HEK293 (cell line): ENCODE measurements at regions not wholly inside any gene's neighbourhood (a gene's known extent, or its start where the extent isn't known, plus 50 kb on each side); places are given as distances from the start of the nearest gene placed in this dataset.

ENCODE experiments used
- CTCF ChIA-PET: fragments of 350-600 bp; formaldehyde crosslinking; extraction: SDS; loops from one replicate; lab custom pipeline; 2021; ENCODE audit warnings: antibody characterized with exemption; lab: Yijun Ruan, JAX
- POLR2A ChIA-PET: fragments of 300-600 bp; formaldehyde crosslinking; extraction: SDS; loops from one replicate; lab custom pipeline; 2020; ENCODE audit warnings: antibody characterized with exemption, inconsistent platforms; lab: Yijun Ruan, JAX
- H3K27ac ChIP-seq: fragments of 200-500 bp; sonication (Bioruptor generic); 2 replicates; pipeline ENCODE4 v1.5.1; 2014; ENCODE audit warnings: low read depth, low read length, control low read depth, inconsistent platforms; ENCODE audit errors: extremely low read depth
- H3K36me3 ChIP-seq, 2 experiments: fragments of 200-500 bp in 1 of 2; sonication (Bioruptor generic) in 1 of 2; 1 replicate in 1 of 2; 2 replicates in 1 of 2; pipeline ENCODE4 v1.5.1; 2014 to 2017; ENCODE audit warnings: inconsistent platforms in 2 of 2, low read length in 2 of 2; ENCODE audit not compliant: control insufficient read depth in 2 of 2, insufficient read depth in 1 of 2
- H3K4me1 ChIP-seq: fragments of 200-500 bp; sonication (Bioruptor generic); 2 replicates; pipeline ENCODE4 v1.5.1; 2014; ENCODE audit warnings: mild to moderate bottlenecking, low read length, inconsistent platforms; ENCODE audit not compliant: control insufficient read depth, insufficient read depth
- H3K4me3 ChIP-seq: 2 replicates; pipeline ENCODE4 v1.5.1; 2011; ENCODE audit warnings: low read depth, mild to moderate bottlenecking, control low read depth, low read length, moderate library complexity
- H3K9me3 ChIP-seq: fragments of 200-500 bp; sonication (Bioruptor generic); 2 replicates; pipeline ENCODE4 v1.5.1; 2014; ENCODE audit warnings: low read depth, low read length, inconsistent platforms; ENCODE audit not compliant: control insufficient read depth, insufficient read depth
- HOXC10 ChIP-seq: sonication (generic); formaldehyde crosslinking; IDR thresholded peaks from 2 replicates; pipeline ENCODE4 v1.8.1; 2023; ENCODE audit warnings: mild to moderate bottlenecking, missing genetic modification reagents
- HOXD13 ChIP-seq: sonication (generic); formaldehyde crosslinking; IDR thresholded peaks from 2 replicates; pipeline ENCODE4 v1.8.0; 2022; ENCODE audit warnings: missing genetic modification reagents, borderline replicate concordance
- MEIS1 ChIP-seq: sonication (generic); formaldehyde crosslinking; IDR thresholded peaks from 2 replicates; pipeline ENCODE4 v1.8.1; 2022; ENCODE audit warnings: missing genetic modification reagents, mild to moderate bottlenecking, borderline replicate concordance
- MYNN ChIP-seq: fragments of 450-650 bp; formaldehyde crosslinking; IDR thresholded peaks from 2 replicates; pipeline ENCODE4 v1.5.1; 2016; ENCODE audit warnings: missing biosample characterization, missing genetic modification characterization, borderline replicate concordance
- SP7 ChIP-seq: fragments of 450-650 bp; formaldehyde crosslinking; IDR thresholded peaks from 2 replicates; pipeline ENCODE4 v1.5.1; 2016; ENCODE audit warnings: missing biosample characterization, missing genetic modification characterization
- ZBTB48 ChIP-seq: fragments of 450-650 bp; formaldehyde crosslinking; IDR thresholded peaks from 2 replicates; pipeline ENCODE4 v1.5.1; 2016; ENCODE audit warnings: missing biosample characterization, missing genetic modification characterization
- ZFP69B ChIP-seq: fragments of 450-650 bp; formaldehyde crosslinking; IDR thresholded peaks from 2 replicates; pipeline ENCODE4 v1.5.1; 2016; ENCODE audit warnings: missing biosample characterization, missing genetic modification characterization
- ZNF248 ChIP-seq: fragments of 450-650 bp; formaldehyde crosslinking; IDR thresholded peaks from 2 replicates; pipeline ENCODE4 v1.5.1; 2017; ENCODE audit warnings: missing biosample characterization, missing genetic modification characterization
- ZNF530 ChIP-seq: fragments of 450-650 bp; formaldehyde crosslinking; IDR thresholded peaks from 2 replicates; pipeline ENCODE4 v1.5.1; 2016; ENCODE audit warnings: low read depth, missing biosample characterization, missing genetic modification characterization
- ZNF549 ChIP-seq: fragments of 450-650 bp; IDR thresholded peaks from 2 replicates; pipeline ENCODE4 v1.5.1; 2018; ENCODE audit warnings: missing biosample characterization, missing genetic modification characterization, mild to moderate bottlenecking, inconsistent platforms, moderate library complexity
- ZNF623 ChIP-seq: fragments of 450-650 bp; formaldehyde crosslinking; IDR thresholded peaks from 2 replicates; pipeline ENCODE4 v1.5.1; 2016; ENCODE audit warnings: missing biosample characterization, missing genetic modification characterization
- ZNF837 ChIP-seq: fragments of 450-650 bp; formaldehyde crosslinking; IDR thresholded peaks from 2 replicates; pipeline ENCODE4 v1.5.1; 2016; ENCODE audit warnings: missing biosample characterization, missing genetic modification characterization
- TF ChIP-seq, protein P1 (sequence below): fragments of 450-650 bp; formaldehyde crosslinking; IDR thresholded peaks from 2 replicates; pipeline ENCODE4 v1.5.1; 2017; ENCODE audit warnings: missing biosample characterization, missing genetic modification characterization
- TF ChIP-seq, protein P2 (sequence below): fragments of 450-650 bp; formaldehyde crosslinking; IDR thresholded peaks from 2 replicates; pipeline ENCODE4 v1.5.1; 2016; ENCODE audit warnings: missing biosample characterization, missing genetic modification characterization, borderline replicate concordance
- TF ChIP-seq, protein P3 (sequence below): fragments of 450-650 bp; formaldehyde crosslinking; IDR thresholded peaks from 2 replicates; pipeline ENCODE4 v1.5.1; 2016; ENCODE audit warnings: missing biosample characterization, missing genetic modification characterization
- TF ChIP-seq, protein P4 (sequence below): IDR thresholded peaks from 2 replicates; pipeline ENCODE4 v1.6.1; 2011; ENCODE audit warnings: mild to moderate bottlenecking, low read depth, low read length, borderline replicate concordance

DNA sequence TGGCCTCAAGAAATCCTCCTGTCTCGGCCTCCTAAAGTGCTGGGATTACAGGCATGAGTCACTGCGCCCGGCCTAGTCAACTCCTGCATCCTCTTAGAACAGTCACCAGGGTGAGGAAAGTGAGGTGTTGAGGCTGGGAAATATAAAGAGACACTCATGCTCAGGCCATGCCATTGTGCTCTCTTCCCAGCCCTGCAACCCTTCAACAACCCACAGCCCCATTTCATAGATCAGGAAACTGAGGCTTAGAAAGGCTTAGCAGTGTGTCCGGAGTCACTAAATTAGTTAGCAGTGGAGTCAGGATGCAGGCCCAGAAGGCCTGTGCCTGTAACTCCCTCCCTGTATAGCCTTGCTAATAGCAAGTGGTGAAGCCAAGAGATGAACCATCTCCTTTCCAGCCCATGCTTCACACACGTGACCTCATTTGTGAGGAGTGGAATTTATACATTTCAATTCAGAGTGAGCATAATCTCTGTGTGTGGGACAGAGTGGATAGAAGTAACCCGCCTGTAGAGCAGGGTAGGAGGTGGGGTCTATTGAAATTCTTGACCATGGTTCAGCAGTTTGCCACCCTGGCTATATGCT is 51.7 kb upstream of the USP3 start:
- no peaks in the 10 kb centered on the region for H3K36me3 ChIP-seq
- no peak overlapping the region for H3K27ac ChIP-seq
- H3K9me3 ChIP-seq = no peaks in the 10 kb centered on the region
- CTCF ChIA-PET = no interaction called here
- POLR2A ChIA-PET = no interaction called here
- no peak for TF ChIP-seq HOXD13
- TF ChIP-seq ZNF248 = no peak
- TF ChIP-seq, protein P1, sequence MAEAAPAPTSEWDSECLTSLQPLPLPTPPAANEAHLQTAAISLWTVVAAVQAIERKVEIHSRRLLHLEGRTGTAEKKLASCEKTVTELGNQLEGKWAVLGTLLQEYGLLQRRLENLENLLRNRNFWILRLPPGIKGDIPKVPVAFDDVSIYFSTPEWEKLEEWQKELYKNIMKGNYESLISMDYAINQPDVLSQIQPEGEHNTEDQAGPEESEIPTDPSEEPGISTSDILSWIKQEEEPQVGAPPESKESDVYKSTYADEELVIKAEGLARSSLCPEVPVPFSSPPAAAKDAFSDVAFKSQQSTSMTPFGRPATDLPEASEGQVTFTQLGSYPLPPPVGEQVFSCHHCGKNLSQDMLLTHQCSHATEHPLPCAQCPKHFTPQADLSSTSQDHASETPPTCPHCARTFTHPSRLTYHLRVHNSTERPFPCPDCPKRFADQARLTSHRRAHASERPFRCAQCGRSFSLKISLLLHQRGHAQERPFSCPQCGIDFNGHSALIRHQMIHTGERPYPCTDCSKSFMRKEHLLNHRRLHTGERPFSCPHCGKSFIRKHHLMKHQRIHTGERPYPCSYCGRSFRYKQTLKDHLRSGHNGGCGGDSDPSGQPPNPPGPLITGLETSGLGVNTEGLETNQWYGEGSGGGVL (tag by site-specific recombination) = no peak
- TF ChIP-seq ZNF530 (tag by site-specific recombination) = no peak
- TF ChIP-seq ZNF837 (tag by site-specific recombination) = no peak
- TF ChIP-seq MYNN (tag by site-specific recombination) = no peak
- no peak for TF ChIP-seq ZFP69B (tag by site-specific recombination)
- H3K4me1 ChIP-seq = 0 out of 2 replicates have a peak, but pooled peaks cover 4% of the 10 kb centered on the region
- H3K4me3 ChIP-seq = no peak overlapping the region

DNA sequence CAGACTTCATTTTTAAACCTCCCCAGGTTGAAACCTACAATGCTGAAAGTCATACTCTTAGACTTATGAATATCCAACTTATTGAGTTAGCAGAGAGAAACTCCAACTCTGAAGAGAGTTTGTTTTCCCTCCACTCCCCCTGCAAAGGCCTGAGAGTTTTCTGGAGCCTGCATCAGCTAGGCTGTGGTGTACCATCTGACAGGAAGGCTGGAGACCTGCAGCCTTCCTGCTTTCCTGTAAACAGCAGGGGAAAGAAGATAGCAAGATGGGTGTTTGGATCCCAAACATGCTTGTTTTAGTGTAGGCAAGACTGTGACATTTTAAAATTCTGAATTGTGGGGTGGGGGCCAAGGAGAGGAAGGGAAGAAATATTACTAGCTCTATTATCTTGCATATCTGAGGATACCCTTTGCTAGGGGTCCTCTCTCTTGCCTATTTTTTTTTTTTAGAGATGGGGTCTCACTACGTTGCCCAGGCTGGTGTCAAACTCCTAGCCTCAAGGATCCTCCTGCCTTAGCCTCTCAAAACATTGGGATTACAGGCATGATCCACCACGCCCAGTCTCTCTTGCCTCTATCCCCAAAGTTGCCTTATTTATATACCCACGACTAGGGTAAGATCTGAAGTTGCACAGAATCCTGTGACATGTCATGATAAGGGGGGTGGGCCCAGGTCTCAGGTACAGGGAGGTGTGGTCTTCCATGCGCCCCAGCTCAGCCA is 51.0 kb upstream of the USP3 start:
- Histone ChIP-seq H3K9me3 (no peaks in the 10 kb centered on the region), H3K4me1 (0 out of 2 replicates have a peak, but pooled peaks cover 4% of the 10 kb centered on the region), H3K27ac (no peak overlapping the region), H3K4me3 (no peak overlapping the region), H3K36me3 (no peaks in the 10 kb centered on the region)
- TF ChIP-seq HOXC10 (CRISPR knock-in tag) (no peak), ZNF623 (tag by site-specific recombination) (no peak), MEIS1 (CRISPR knock-in tag) (no peak)
- TF ChIP-seq, protein P2, sequence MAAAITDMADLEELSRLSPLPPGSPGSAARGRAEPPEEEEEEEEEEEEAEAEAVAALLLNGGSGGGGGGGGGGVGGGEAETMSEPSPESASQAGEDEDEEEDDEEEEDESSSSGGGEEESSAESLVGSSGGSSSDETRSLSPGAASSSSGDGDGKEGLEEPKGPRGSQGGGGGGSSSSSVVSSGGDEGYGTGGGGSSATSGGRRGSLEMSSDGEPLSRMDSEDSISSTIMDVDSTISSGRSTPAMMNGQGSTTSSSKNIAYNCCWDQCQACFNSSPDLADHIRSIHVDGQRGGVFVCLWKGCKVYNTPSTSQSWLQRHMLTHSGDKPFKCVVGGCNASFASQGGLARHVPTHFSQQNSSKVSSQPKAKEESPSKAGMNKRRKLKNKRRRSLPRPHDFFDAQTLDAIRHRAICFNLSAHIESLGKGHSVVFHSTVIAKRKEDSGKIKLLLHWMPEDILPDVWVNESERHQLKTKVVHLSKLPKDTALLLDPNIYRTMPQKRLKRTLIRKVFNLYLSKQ (tag by site-specific recombination) = no peak
- TF ChIP-seq, protein P3, sequence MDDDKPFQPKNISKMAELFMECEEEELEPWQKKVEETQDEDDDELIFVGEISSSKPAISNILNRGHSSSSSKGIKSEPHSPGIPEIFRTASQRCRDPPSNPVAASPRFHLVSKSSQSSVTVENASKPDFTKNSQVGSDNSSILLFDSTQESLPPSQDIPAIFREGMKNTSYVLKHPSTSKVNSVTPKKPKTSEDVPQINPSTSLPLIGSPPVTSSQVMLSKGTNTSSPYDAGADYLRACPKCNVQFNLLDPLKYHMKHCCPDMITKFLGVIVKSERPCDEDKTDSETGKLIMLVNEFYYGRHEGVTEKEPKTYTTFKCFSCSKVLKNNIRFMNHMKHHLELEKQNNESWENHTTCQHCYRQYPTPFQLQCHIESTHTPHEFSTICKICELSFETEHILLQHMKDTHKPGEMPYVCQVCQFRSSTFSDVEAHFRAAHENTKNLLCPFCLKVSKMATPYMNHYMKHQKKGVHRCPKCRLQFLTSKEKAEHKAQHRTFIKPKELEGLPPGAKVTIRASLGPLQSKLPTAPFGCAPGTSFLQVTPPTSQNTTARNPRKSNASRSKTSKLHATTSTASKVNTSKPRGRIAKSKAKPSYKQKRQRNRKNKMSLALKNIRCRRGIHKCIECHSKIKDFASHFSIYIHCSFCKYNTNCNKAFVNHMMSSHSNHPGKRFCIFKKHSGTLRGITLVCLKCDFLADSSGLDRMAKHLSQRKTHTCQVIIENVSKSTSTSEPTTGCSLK = no peak
- ChIA-PET POLR2A (no interaction called here), CTCF (no interaction called here)

DNA sequence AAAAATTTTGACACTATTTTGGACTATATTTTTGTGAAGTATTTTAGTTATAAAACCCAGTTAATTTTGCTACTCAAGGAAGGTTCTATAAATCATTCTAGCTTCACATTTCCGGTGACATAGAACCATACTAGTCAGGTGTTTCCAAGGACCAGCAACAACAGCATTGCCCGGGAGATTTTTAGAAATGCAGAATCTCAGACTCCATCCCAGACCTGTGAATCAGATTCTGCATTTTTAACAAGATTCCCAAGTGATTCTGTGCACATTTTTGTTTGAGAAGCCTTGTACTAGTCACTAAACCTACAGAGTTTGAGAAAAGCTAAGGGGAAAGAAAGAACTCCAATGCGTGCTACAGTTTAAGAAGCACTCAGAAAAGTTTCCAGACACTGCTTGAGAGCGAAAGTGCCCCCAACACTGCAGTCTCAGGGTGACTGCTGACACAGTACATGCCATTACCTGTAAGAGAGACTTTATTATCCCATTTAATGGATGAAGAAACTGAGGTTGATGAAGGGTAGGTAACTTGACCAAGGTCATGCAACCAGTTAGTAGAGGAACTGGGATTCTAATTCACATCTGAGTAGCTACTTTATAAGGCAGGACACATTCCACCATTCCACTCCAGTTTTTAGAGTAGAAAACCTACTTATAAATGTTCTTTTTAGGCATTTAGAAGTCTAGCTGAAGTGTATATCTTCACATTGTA is 49.7 kb upstream of the USP3 start:
- no peaks in the 10 kb centered on the region for H3K36me3 ChIP-seq
- CTCF ChIA-PET = interaction anchor here (0.6 kb wide), 1 partner anchor 148 kb away, joined by 3 read pairs; no protein-coding TSS in a partner anchor
- H3K27ac ChIP-seq = no peak overlapping the region
- H3K4me1 ChIP-seq = 0 out of 2 replicates have a peak, but pooled peaks cover 4% of the 10 kb centered on the region
- H3K4me3 ChIP-seq = no peak overlapping the region
- no peaks in the 10 kb centered on the region for H3K9me3 ChIP-seq
- POLR2A ChIA-PET = no interaction called here
- TF ChIP-seq ZNF549 (tag by site-specific recombination) (no peak), SP7 (no peak), ZBTB48 (tag by site-specific recombination) (no peak)
- TF ChIP-seq, protein P4, sequence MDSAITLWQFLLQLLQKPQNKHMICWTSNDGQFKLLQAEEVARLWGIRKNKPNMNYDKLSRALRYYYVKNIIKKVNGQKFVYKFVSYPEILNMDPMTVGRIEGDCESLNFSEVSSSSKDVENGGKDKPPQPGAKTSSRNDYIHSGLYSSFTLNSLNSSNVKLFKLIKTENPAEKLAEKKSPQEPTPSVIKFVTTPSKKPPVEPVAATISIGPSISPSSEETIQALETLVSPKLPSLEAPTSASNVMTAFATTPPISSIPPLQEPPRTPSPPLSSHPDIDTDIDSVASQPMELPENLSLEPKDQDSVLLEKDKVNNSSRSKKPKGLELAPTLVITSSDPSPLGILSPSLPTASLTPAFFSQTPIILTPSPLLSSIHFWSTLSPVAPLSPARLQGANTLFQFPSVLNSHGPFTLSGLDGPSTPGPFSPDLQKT = no peak
- TF ChIP-seq, protein P3 = no peak
